ENCODE measurements at regions not wholly inside any gene's neighbourhood (a gene's known extent, or its start where the extent isn't known, plus 50 kb on each side); places are given as distances from the start of the nearest gene placed in this dataset.

GRCh38 chr2:139544186-139544851, 764.1 kb upstream of the NXPH2 start:
- no peak for TF ChIP-seq GATA2 (IDR thresholded peaks at IDR 0.05; ENCODE audit: low read depth, low read length)
- TF ChIP-seq GATA3 (IDR thresholded peaks at IDR 0.05; ENCODE audit: low read depth, low read length) = no peak
